AG04449 (cell line): ENCODE measurements at regions not wholly inside any gene's neighbourhood (a gene's known extent, or its start where the extent isn't known, plus 50 kb on each side); places are given as distances from the start of the nearest gene placed in this dataset.
A peak's percentile ranks its signal among the peaks of the same experiment; 100 is the strongest.

ENCODE experiments used
- CTCF ChIA-PET: fragments of 350-600 bp; formaldehyde crosslinking; extraction: SDS; loops from one replicate; lab custom pipeline; 2021; ENCODE audit warnings: antibody characterized with exemption; lab: Yijun Ruan, JAX
- POLR2A ChIA-PET: fragments of 400-600, 350-600 bp; formaldehyde crosslinking; extraction: SDS; loops from one replicate; lab custom pipeline; 2020; ENCODE audit warnings: antibody characterized with exemption, inconsistent platforms; lab: Yijun Ruan, JAX
- DNase-seq: peaks from one replicate; pipeline ENCODE4 v3.0.0-alpha.2; 2010; ENCODE audit warnings: low read depth, low spot score
- H3K4me3 ChIP-seq: 2 replicates; pipeline ENCODE4 v1.5.1; 2011; ENCODE audit warnings: low read depth, mild to moderate bottlenecking, control low read depth, low read length
- CTCF ChIP-seq: IDR thresholded peaks from one replicate; pipeline ENCODE4 v1.5.1; 2011; ENCODE audit warnings: mild to moderate bottlenecking, moderate library complexity, low read length, control low read depth, inconsistent platforms; ENCODE audit not compliant: insufficient read depth; ENCODE audit errors: missing control alignments

- CTCF ChIA-PET, result no interaction called here
Measured at GRCh38 chr15:35151782-35152181, 66.7 kb upstream of the NANOGP8 start.

GRCh38 chr15:35151381-35151780 lies 66.3 kb upstream of the NANOGP8 start:
- CTCF ChIA-PET, result no interaction called here
- no peak for TF ChIP-seq CTCF
- no peak overlapping the region for H3K4me3 ChIP-seq
- no peak for DNase-seq
- POLR2A ChIA-PET, result no interaction called here

More at GRCh38 chr15:35151782-35152181, 66.7 kb upstream of the NANOGP8 start:
- no peak overlapping the region for H3K4me3 ChIP-seq
- no peak for TF ChIP-seq CTCF
- DNase-seq, result no peak
- POLR2A ChIA-PET, result no interaction called here

GRCh38 chr15:35150361-35150760 lies 65.3 kb upstream of the NANOGP8 start:
- H3K4me3 ChIP-seq, result no peak overlapping the region
- POLR2A ChIA-PET, result no interaction called here
- DNase-seq, result no peak
- CTCF ChIA-PET, result no interaction called here
- TF ChIP-seq CTCF, result no peak

- no peak for TF ChIP-seq CTCF
- no peak overlapping the region for H3K4me3 ChIP-seq
- ChIA-PET POLR2A (no interaction called here), CTCF (interaction anchor here (0.9 kb wide), 1 partner anchor 23 kb away, joined by 3 read pairs; no protein-coding TSS in a partner anchor)
- no peak for DNase-seq
Measured at GRCh38 chr15:35145336-35145735, 60.2 kb upstream of the NANOGP8 start.

- no peak overlapping the region for H3K4me3 ChIP-seq
- POLR2A ChIA-PET, result no interaction called here
- TF ChIP-seq CTCF, result no peak
- CTCF ChIA-PET, result interaction anchor here (1.1 kb wide), 1 partner anchor 302 kb away, joined by 4 read pairs; no protein-coding TSS in a partner anchor
- no peak for DNase-seq
Measured at GRCh38 chr15:35142578-35142977, 57.5 kb upstream of the NANOGP8 start.

- peak; percentile 90 for DNase-seq
- ChIA-PET POLR2A (interaction anchor here (0.7 kb wide), 1 partner anchor 80 kb away, joined by 3 read pairs; no protein-coding TSS in a partner anchor), CTCF (no interaction called here)
Measured at GRCh38 chr15:35141743-35142471, 56.8 kb upstream of the NANOGP8 start.

More at GRCh38 chr15:35141743-35142471, 56.8 kb upstream of the NANOGP8 start:
- no peak for TF ChIP-seq CTCF
- H3K4me3 ChIP-seq, result no peak overlapping the region
